ENCODE measurements at regions not wholly inside any gene's neighbourhood (a gene's known extent, or its start where the extent isn't known, plus 50 kb on each side); places are given as distances from the start of the nearest gene placed in this dataset.

DNA sequence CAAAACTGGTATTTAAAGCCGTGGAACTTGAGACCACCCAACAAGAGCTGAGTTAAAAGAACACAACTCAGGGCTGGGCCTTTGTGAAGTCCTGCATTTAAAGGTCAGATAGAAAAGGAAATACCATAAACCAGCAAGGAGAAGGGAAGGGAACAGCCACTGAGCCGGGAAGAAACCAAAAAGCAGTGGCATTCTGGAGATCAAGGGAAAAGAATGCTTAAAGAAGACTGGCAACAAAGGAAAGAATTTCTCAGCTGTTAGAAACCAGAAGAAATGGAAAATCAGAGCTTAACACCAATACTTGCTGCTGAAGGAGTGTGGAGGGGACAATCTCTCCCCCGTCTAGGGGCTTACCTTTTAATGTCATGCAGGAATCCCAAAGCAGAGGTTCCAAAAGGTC lies 247.4 kb upstream of the CHRNA7 start:
- FAIRE-seq (no peak), DNase-seq (ENCODE audit: low read depth in 1 of 2, low spot score in 1 of 2) (no peak), ATAC-seq (no peak)
- H3K27ac ChIP-seq = no peak overlapping the region
- POLR2A ChIA-PET = no interaction called here
- WGBS (ENCODE audit: missing lambda C conversion rate) = 47% methylated on average over 3 of the region's 3 CpGs
- CTCF ChIA-PET = no interaction called here
- no peaks in the 10 kb centered on the region for H3K9me3 ChIP-seq
- no peak overlapping the region for H3K4me2 ChIP-seq
- TF ChIP-seq NFE2L2 (conservative IDR thresholded peaks at IDR 0.05; ENCODE audit: low read length) = no peak
- TF ChIP-seq TP53 (CRISPR knock-in tag; IDR thresholded peaks at IDR 0.05) = no peak
- no peak for TF ChIP-seq EP300 (IDR thresholded peaks at IDR 0.05)
- no peak for TF ChIP-seq RFX5 (IDR thresholded peaks at IDR 0.05)
- TF ChIP-seq, protein P1, sequence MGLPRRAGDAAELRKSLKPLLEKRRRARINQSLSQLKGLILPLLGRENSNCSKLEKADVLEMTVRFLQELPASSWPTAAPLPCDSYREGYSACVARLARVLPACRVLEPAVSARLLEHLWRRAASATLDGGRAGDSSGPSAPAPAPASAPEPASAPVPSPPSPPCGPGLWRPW (IDR thresholded peaks at IDR 0.05) = no peak
- no peak for TF ChIP-seq ZSCAN20 (CRISPR knock-in tag; IDR thresholded peaks at IDR 0.05)
- TF ChIP-seq ZFP36 (IDR thresholded peaks at IDR 0.05; ENCODE audit: borderline replicate concordance, partially characterized antibody) = no peak
- TF ChIP-seq, protein P2, sequence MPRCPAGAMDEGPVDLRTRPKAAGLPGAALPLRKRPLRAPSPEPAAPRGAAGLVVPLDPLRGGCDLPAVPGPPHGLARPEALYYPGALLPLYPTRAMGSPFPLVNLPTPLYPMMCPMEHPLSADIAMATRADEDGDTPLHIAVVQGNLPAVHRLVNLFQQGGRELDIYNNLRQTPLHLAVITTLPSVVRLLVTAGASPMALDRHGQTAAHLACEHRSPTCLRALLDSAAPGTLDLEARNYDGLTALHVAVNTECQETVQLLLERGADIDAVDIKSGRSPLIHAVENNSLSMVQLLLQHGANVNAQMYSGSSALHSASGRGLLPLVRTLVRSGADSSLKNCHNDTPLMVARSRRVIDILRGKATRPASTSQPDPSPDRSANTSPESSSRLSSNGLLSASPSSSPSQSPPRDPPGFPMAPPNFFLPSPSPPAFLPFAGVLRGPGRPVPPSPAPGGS (IDR thresholded peaks at IDR 0.05) = no peak
- TF ChIP-seq HDAC2 (IDR thresholded peaks at IDR 0.05) = no peak
- TF ChIP-seq HEYL (CRISPR knock-in tag; IDR thresholded peaks at IDR 0.05) = no peak
- TF ChIP-seq, protein P3, sequence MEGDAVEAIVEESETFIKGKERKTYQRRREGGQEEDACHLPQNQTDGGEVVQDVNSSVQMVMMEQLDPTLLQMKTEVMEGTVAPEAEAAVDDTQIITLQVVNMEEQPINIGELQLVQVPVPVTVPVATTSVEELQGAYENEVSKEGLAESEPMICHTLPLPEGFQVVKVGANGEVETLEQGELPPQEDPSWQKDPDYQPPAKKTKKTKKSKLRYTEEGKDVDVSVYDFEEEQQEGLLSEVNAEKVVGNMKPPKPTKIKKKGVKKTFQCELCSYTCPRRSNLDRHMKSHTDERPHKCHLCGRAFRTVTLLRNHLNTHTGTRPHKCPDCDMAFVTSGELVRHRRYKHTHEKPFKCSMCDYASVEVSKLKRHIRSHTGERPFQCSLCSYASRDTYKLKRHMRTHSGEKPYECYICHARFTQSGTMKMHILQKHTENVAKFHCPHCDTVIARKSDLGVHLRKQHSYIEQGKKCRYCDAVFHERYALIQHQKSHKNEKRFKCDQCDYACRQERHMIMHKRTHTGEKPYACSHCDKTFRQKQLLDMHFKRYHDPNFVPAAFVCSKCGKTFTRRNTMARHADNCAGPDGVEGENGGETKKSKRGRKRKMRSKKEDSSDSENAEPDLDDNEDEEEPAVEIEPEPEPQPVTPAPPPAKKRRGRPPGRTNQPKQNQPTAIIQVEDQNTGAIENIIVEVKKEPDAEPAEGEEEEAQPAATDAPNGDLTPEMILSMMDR (IDR thresholded peaks at IDR 0.05) = no peak
- no peak for TF ChIP-seq FOSL2 (IDR thresholded peaks at IDR 0.05)
- TF ChIP-seq FOSL2 (CRISPR knock-in tag; IDR thresholded peaks at IDR 0.05) = no peak
- TF ChIP-seq ZNF302 (CRISPR knock-in tag; IDR thresholded peaks at IDR 0.05) = no peak
- TF ChIP-seq, protein P4, sequence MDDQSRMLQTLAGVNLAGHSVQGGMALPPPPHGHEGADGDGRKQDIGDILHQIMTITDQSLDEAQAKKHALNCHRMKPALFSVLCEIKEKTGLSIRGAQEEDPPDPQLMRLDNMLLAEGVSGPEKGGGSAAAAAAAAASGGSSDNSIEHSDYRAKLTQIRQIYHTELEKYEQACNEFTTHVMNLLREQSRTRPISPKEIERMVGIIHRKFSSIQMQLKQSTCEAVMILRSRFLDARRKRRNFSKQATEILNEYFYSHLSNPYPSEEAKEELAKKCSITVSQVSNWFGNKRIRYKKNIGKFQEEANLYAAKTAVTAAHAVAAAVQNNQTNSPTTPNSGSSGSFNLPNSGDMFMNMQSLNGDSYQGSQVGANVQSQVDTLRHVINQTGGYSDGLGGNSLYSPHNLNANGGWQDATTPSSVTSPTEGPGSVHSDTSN (IDR thresholded peaks at IDR 0.05) = no peak
- no peak for TF ChIP-seq RNF2 (IDR thresholded peaks at IDR 0.05; ENCODE audit: borderline replicate concordance, low read depth)
- no peak for TF ChIP-seq KDM5A (IDR thresholded peaks at IDR 0.05)
- TF ChIP-seq, protein P5, sequence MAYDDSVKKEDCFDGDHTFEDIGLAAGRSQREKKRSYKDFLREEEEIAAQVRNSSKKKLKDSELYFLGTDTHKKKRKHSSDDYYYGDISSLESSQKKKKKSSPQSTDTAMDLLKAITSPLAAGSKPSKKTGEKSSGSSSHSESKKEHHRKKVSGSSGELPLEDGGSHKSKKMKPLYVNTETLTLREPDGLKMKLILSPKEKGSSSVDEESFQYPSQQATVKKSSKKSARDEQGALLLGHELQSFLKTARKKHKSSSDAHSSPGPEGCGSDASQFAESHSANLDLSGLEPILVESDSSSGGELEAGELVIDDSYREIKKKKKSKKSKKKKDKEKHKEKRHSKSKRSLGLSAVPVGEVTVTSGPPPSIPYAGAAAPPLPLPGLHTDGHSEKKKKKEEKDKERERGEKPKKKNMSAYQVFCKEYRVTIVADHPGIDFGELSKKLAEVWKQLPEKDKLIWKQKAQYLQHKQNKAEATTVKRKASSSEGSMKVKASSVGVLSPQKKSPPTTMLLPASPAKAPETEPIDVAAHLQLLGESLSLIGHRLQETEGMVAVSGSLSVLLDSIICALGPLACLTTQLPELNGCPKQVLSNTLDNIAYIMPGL (CRISPR knock-in tag; IDR thresholded peaks at IDR 0.05; ENCODE audit: borderline replicate concordance) = no peak
- no peak for TF ChIP-seq RAD21 (conservative IDR thresholded peaks at IDR 0.05 in 1 of 2, IDR thresholded peaks at IDR 0.05 in 1 of 2)
- H3K4me1 ChIP-seq = no peaks in the 10 kb centered on the region
- no peak overlapping the region for H3K4me3 ChIP-seq

DNA sequence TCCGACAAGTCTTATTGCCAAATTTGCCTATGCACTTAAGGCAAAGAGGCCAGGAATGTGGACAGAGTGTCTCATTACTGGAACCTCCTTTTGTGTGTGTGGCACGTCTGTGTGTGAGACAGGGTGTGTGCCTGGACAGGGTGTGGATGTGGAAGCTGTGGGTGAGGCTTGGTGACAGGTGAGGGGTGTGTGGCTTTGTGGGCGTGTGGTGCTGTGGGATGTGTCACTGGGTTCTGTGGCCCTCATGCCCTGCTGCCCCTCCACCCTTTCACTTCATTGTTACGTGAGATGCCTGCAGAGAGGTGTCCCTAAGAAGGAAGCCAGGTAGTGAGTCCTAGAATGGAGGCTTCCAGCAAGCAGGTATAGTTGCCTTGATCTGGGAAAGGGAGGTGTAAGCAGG lies 244.0 kb upstream of the CHRNA7 start:
- TF ChIP-seq MAZ (IDR thresholded peaks at IDR 0.05; ENCODE audit: borderline replicate concordance, low read depth, low read length) = no peak
- no peak for TF ChIP-seq HDAC2 (IDR thresholded peaks at IDR 0.05)
- TF ChIP-seq POLR2AphosphoS2 (conservative IDR thresholded peaks at IDR 0.05; ENCODE audit: low read length) = no peak
- TF ChIP-seq, protein P6, sequence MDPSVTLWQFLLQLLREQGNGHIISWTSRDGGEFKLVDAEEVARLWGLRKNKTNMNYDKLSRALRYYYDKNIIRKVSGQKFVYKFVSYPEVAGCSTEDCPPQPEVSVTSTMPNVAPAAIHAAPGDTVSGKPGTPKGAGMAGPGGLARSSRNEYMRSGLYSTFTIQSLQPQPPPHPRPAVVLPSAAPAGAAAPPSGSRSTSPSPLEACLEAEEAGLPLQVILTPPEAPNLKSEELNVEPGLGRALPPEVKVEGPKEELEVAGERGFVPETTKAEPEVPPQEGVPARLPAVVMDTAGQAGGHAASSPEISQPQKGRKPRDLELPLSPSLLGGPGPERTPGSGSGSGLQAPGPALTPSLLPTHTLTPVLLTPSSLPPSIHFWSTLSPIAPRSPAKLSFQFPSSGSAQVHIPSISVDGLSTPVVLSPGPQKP (IDR thresholded peaks at IDR 0.05; ENCODE audit: low read depth, low read length) = no peak
- TF ChIP-seq NPAS2 (CRISPR knock-in tag; IDR thresholded peaks at IDR 0.05; ENCODE audit: borderline replicate concordance) = no peak
- TF ChIP-seq, protein P7, sequence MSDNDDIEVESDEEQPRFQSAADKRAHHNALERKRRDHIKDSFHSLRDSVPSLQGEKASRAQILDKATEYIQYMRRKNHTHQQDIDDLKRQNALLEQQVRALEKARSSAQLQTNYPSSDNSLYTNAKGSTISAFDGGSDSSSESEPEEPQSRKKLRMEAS (IDR thresholded peaks at IDR 0.05) = no peak
- Histone ChIP-seq H3K4me2 (no peak overlapping the region), H3K27ac (no peak overlapping the region), H3K4me3 (no peak overlapping the region), H3K9me3 (no peaks in the 10 kb centered on the region), H3K4me1 (no peaks in the 10 kb centered on the region)
- FAIRE-seq = no peak
- POLR2A ChIA-PET = no interaction called here
- no peak for DNase-seq (ENCODE audit: low read depth in 1 of 2, low spot score in 1 of 2)
- 45% methylated on average over 4 of the region's 4 CpGs for WGBS (ENCODE audit: missing lambda C conversion rate)
- no peak for ATAC-seq
- CTCF ChIA-PET = interaction anchor here (0.9 to 1.1 kb wide), 3 partner anchors 10 to 17 kb away, joined by 3 to 4 read pairs (median 4); no protein-coding TSS in a partner anchor

All from A549 (cell line).